ENCODE measurements at regions not wholly inside any gene's neighbourhood (a gene's known extent, or its start where the extent isn't known, plus 50 kb on each side); places are given as distances from the start of the nearest gene placed in this dataset.

GRCh38 chr4:10898072-10898471 lies 213.5 kb upstream of the CLNK start:
- no TSS peak for BruUV-seq (replicated peaks)

DNA sequence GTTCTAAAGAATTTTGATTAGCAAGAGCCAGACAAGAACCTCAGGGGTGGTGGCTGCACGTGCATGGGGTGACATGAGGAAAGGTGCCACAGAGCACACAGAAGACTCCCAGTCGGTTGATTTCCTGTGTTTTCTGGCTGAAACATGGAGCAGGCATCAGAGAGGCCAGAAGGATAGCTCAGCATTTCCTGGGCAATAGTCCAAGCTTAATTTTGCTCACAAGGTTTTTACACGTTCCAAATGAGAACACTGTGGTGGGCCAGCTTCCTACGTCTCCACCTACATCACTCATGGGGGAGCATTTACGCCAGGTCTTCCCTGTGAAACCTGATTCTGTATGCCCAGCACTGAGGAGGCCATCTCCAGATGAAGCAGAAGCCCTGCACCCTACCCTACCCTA lies 212.5 kb upstream of the CLNK start:
- ChIA-PET CTCF (ENCODE audit: unreplicated experiment) (no interaction called here), POLR2A (interaction anchor here (1.4 kb wide), 2 partner anchors 13 to 37 kb away, joined by 3 read pairs; no protein-coding TSS in a partner anchor)
- Histone ChIP-seq H3K27ac (ENCODE audit: low read depth, low read length, poor library complexity, severe bottlenecking) (no peak overlapping the region), H2AFZ (ENCODE audit: low read length) (no peak overlapping the region), H3K9me3 (ENCODE audit: low read length) (no peaks in the 10 kb centered on the region), H3K36me3 (ENCODE audit: insufficient read depth, low read length) (no peaks in the 10 kb centered on the region), H4K20me1 (ENCODE audit: insufficient read depth, low read length) (no peaks in the 10 kb centered on the region), H3K4me2 (ENCODE audit: low read length) (no peak overlapping the region), H3K9me2 (ENCODE audit: insufficient read depth, low read length) (no peaks in the 10 kb centered on the region), H3K79me2 (ENCODE audit: insufficient read depth, low read depth, low read length) (no peaks in the 10 kb centered on the region), H3K4me3 (ENCODE audit: low read depth, low read length, poor library complexity, severe bottlenecking) (no peak overlapping the region), H3K4me1 (ENCODE audit: insufficient read depth, low read length, poor library complexity, severe bottlenecking) (no peaks in the 10 kb centered on the region)
- DNase-seq (ENCODE audit: low spot score): no peak
- TF ChIP-seq EZH2phosphoT487 (IDR thresholded peaks at IDR 0.05; ENCODE audit: borderline replicate concordance, low read depth, low read length): no peak
- TF ChIP-seq, protein P1, sequence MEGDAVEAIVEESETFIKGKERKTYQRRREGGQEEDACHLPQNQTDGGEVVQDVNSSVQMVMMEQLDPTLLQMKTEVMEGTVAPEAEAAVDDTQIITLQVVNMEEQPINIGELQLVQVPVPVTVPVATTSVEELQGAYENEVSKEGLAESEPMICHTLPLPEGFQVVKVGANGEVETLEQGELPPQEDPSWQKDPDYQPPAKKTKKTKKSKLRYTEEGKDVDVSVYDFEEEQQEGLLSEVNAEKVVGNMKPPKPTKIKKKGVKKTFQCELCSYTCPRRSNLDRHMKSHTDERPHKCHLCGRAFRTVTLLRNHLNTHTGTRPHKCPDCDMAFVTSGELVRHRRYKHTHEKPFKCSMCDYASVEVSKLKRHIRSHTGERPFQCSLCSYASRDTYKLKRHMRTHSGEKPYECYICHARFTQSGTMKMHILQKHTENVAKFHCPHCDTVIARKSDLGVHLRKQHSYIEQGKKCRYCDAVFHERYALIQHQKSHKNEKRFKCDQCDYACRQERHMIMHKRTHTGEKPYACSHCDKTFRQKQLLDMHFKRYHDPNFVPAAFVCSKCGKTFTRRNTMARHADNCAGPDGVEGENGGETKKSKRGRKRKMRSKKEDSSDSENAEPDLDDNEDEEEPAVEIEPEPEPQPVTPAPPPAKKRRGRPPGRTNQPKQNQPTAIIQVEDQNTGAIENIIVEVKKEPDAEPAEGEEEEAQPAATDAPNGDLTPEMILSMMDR (conservative IDR thresholded peaks at IDR 0.05; ENCODE audit: low read length): no peak
- intact Hi-C loops (cut with micrococcal nuclease; ENCODE audit: unreplicated experiment): loop anchor here (10.0 kb wide), 1 partner anchor 312 kb away; no protein-coding TSS in a partner anchor
- no TSS peak for BruUV-seq (replicated peaks)

More at GRCh38 chr4:10898072-10898471, 213.5 kb upstream of the CLNK start:
- intact Hi-C loops (cut with micrococcal nuclease; ENCODE audit: unreplicated experiment): loop anchor here (10.0 kb wide), 1 partner anchor 313 kb away; no protein-coding TSS in a partner anchor
- Histone ChIP-seq H3K4me3 (ENCODE audit: low read depth, low read length, poor library complexity, severe bottlenecking) (no peak overlapping the region), H3K4me2 (ENCODE audit: low read length) (no peak overlapping the region), H3K79me2 (ENCODE audit: insufficient read depth, low read depth, low read length) (no peaks in the 10 kb centered on the region), H3K36me3 (ENCODE audit: insufficient read depth, low read length) (no peaks in the 10 kb centered on the region), H2AFZ (ENCODE audit: low read length) (no peak overlapping the region), H3K4me1 (ENCODE audit: insufficient read depth, low read length, poor library complexity, severe bottlenecking) (no peaks in the 10 kb centered on the region), H4K20me1 (ENCODE audit: insufficient read depth, low read length) (no peaks in the 10 kb centered on the region), H3K9me3 (ENCODE audit: low read length) (no peaks in the 10 kb centered on the region), H3K27ac (ENCODE audit: low read depth, low read length, poor library complexity, severe bottlenecking) (no peak overlapping the region), H3K9me2 (ENCODE audit: insufficient read depth, low read length) (no peaks in the 10 kb centered on the region)
- TF ChIP-seq EZH2phosphoT487 (IDR thresholded peaks at IDR 0.05; ENCODE audit: borderline replicate concordance, low read depth, low read length): no peak
- TF ChIP-seq, protein P1 (conservative IDR thresholded peaks at IDR 0.05; ENCODE audit: low read length): no peak
- CTCF ChIA-PET (ENCODE audit: unreplicated experiment): no interaction called here
- POLR2A ChIA-PET: interaction anchor here (1.4 kb wide), 1 partner anchor 38 kb away, joined by 3 read pairs; no protein-coding TSS in a partner anchor
- no peak for DNase-seq (ENCODE audit: low spot score)

DNA sequence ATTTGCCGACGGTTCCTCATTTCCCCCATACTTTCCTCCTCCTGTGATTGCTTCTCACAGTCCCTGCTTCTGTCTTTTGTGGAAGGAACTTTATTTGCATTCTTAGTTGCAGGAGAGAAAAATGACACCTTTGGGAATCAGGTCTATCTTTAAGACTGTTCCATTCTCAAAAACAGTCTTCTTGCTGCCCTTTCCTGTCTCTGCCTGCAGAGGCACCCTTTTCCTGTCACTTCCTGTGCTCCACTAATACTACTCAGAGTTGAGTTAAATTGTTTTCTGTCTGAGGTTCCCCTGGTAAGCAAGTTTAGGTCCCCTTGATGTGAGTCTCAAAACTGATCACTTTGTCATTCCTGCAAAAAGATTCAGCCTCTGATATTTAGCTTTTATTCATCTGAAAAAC lies 208.8 kb upstream of the CLNK start:
- CTCF ChIA-PET (ENCODE audit: unreplicated experiment): no interaction called here
- peak; percentile 5 for DNase-seq (ENCODE audit: low spot score)
- POLR2A ChIA-PET: no interaction called here

More for the DNA sequence above, 208.8 kb upstream of the CLNK start:
- Histone ChIP-seq H3K27ac (ENCODE audit: low read depth, low read length, poor library complexity, severe bottlenecking) (no peak overlapping the region), H2AFZ (ENCODE audit: low read length) (no peak overlapping the region), H3K36me3 (ENCODE audit: insufficient read depth, low read length) (no peaks in the 10 kb centered on the region), H3K4me1 (ENCODE audit: insufficient read depth, low read length, poor library complexity, severe bottlenecking) (no peaks in the 10 kb centered on the region), H4K20me1 (ENCODE audit: insufficient read depth, low read length) (no peaks in the 10 kb centered on the region), H3K9me2 (ENCODE audit: insufficient read depth, low read length) (no peaks in the 10 kb centered on the region), H3K4me3 (ENCODE audit: low read depth, low read length, poor library complexity, severe bottlenecking) (no peak overlapping the region), H3K79me2 (ENCODE audit: insufficient read depth, low read depth, low read length) (no peaks in the 10 kb centered on the region), H3K9me3 (ENCODE audit: low read length) (no peaks in the 10 kb centered on the region), H3K4me2 (ENCODE audit: low read length) (no peak overlapping the region)
- no TSS peak for BruUV-seq (replicated peaks)
- intact Hi-C loops (cut with micrococcal nuclease; ENCODE audit: unreplicated experiment): loop anchor here (10.0 kb wide), 1 partner anchor 309 kb away; no protein-coding TSS in a partner anchor
- TF ChIP-seq, protein P1 (conservative IDR thresholded peaks at IDR 0.05; ENCODE audit: low read length): peak; percentile 64
- TF ChIP-seq EZH2phosphoT487 (IDR thresholded peaks at IDR 0.05; ENCODE audit: borderline replicate concordance, low read depth, low read length): no peak
